Kidney (tissue), 13 donors: ENCODE measurements at regions not wholly inside any gene's neighbourhood (a gene's known extent, or its start where the extent isn't known, plus 50 kb on each side); places are given as distances from the start of the nearest gene placed in this dataset.

ENCODE experiments used
- DNase-seq, 5 donors: peaks; one replicate each; pipeline ENCODE4 v3.0.0-alpha.2; 2013 to 2020
- FAIRE-seq: peaks from 2 replicates; lab custom pipeline; 2012; peaks lifted over from hg19 to GRCh38; lab: Jason Lieb, UNC
- H3K27ac ChIP-seq, 2 donors: one replicate each; pipeline ENCODE4 v1.7.0; 2013; ENCODE audit warnings: low read depth in 2 of 2, low read length in 2 of 2, inconsistent platforms in 1 of 2
- H3K27me3 ChIP-seq: one replicate; pipeline ENCODE4 v1.7.1; 2013; ENCODE audit warnings: low read length, inconsistent platforms; ENCODE audit not compliant: control insufficient read depth, insufficient read depth
- H3K36me3 ChIP-seq, 3 donors: one replicate each; pipeline versions ENCODE4 v1.7.0 to v1.7.1; 2013; ENCODE audit warnings: low read length in 3 of 3, control low read depth in 1 of 3, inconsistent platforms in 1 of 3; ENCODE audit not compliant: insufficient read depth in 3 of 3, control insufficient read depth in 2 of 3
- H3K4me1 ChIP-seq, 3 donors: one replicate each; pipeline versions ENCODE4 v1.7.0 to v1.7.1; 2013; ENCODE audit warnings: low read length in 3 of 3, inconsistent platforms in 1 of 3, low read depth in 1 of 3; ENCODE audit not compliant: control insufficient read depth in 2 of 3, insufficient read depth in 2 of 3
- H3K4me3 ChIP-seq, 3 donors: one replicate each; pipeline versions ENCODE4 v1.7.0 to v1.8.1; 2013; ENCODE audit warnings: low read length in 3 of 3, control low read depth in 1 of 3, inconsistent platforms in 1 of 3
- H3K9ac ChIP-seq, 3 donors: one replicate each; pipeline versions ENCODE4 v1.7.0 to v1.7.1; 2013; ENCODE audit warnings: low read length in 3 of 3, control low read depth in 1 of 3, inconsistent platforms in 1 of 3
- H3K9me3 ChIP-seq, 3 donors: one replicate each; pipeline versions ENCODE4 v1.7.0 to v1.7.1; 2013; ENCODE audit warnings: low read length in 3 of 3, control low read depth in 1 of 3, inconsistent platforms in 1 of 3; ENCODE audit not compliant: control insufficient read depth in 2 of 3, insufficient read depth in 1 of 3
- intact Hi-C: fragments of 100-400 bp; cut with DNase I; formaldehyde crosslinking; loops from one replicate; pipeline ENCODE4 v1.11.1; 2022
- TF ChIP-seq, protein P1 (sequence below): IDR thresholded peaks from 3 replicates; pipeline ENCODE4 v1.5.1; 2012; ENCODE audit warnings: mild to moderate bottlenecking, moderate library complexity, borderline replicate concordance; ENCODE audit not compliant: insufficient read depth; ENCODE audit errors: extremely low read depth
- donor health status: control.
- donor health status: control.
- donor health status: control.
- donor health status: control.
- donor health status: control.
- donor health status: DM: yes; HTN: yes; CAD: no.
- donor health status: Normal renal cell carcinoma (clear cell type).

DNA sequence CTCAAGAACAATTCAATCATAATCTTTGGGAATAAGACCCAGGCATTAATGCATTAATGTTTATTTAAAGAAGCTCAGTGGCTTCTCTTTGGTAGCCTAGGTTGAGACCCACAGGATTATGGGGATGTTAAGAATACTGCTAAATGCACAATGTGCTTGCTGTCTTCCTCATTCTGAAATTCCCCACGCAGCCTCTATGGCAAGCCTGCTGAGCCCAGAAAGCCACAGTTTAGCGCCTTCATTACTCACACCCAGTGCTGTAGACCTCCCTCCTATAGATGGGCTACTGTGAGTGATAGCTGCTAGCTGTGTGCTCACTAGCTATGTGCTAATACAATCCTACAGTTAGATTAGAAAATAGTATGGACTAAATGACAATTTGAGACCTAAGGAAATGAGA lies 90.6 kb downstream of the TNFSF13B start:
- no peaks in the 10 kb centered on the region for H3K4me1 ChIP-seq
- DNase-seq (no peak), FAIRE-seq (no peak)
- H3K27me3 ChIP-seq, result no peaks in the 10 kb centered on the region
- no peaks in the 10 kb centered on the region for H3K36me3 ChIP-seq
- TF ChIP-seq, protein P1, sequence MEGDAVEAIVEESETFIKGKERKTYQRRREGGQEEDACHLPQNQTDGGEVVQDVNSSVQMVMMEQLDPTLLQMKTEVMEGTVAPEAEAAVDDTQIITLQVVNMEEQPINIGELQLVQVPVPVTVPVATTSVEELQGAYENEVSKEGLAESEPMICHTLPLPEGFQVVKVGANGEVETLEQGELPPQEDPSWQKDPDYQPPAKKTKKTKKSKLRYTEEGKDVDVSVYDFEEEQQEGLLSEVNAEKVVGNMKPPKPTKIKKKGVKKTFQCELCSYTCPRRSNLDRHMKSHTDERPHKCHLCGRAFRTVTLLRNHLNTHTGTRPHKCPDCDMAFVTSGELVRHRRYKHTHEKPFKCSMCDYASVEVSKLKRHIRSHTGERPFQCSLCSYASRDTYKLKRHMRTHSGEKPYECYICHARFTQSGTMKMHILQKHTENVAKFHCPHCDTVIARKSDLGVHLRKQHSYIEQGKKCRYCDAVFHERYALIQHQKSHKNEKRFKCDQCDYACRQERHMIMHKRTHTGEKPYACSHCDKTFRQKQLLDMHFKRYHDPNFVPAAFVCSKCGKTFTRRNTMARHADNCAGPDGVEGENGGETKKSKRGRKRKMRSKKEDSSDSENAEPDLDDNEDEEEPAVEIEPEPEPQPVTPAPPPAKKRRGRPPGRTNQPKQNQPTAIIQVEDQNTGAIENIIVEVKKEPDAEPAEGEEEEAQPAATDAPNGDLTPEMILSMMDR, result no peak
- no peak overlapping the region for H3K4me3 ChIP-seq
- no peaks in the 10 kb centered on the region for H3K9me3 ChIP-seq
- intact Hi-C loops, result no loop called here
- no peak overlapping the region for H3K27ac ChIP-seq
- no peak overlapping the region for H3K9ac ChIP-seq

DNA sequence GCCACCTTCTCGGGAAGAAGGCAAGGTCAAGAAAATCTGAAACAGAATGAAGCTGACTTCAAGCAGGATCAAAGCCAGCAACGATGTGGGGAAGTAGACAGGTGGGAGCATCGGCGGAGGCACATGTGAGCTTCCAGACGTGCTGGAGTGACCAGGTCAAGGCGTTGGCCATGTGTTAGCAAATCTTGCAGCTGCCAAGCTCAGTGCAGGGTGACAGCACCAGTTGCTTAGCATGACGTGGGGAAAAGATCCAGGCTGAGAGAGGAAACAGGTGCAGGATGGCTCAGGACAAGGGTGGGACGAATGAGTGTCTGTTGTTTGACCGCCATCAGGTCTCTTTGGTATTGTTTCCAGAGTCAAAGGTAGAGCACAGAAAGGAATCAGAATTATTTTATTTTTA lies 92.3 kb downstream of the TNFSF13B start:
- Histone ChIP-seq H3K36me3 (no peaks in the 10 kb centered on the region), H3K9me3 (no peaks in the 10 kb centered on the region), H3K4me1 (no peaks in the 10 kb centered on the region), H3K4me3 (no peak overlapping the region), H3K27ac (no peak overlapping the region), H3K27me3 (no peaks in the 10 kb centered on the region), H3K9ac (no peak overlapping the region)
- intact Hi-C loops, result no loop called here
- no peak for FAIRE-seq
- TF ChIP-seq, protein P1, result no peak
- no peak for DNase-seq

DNA sequence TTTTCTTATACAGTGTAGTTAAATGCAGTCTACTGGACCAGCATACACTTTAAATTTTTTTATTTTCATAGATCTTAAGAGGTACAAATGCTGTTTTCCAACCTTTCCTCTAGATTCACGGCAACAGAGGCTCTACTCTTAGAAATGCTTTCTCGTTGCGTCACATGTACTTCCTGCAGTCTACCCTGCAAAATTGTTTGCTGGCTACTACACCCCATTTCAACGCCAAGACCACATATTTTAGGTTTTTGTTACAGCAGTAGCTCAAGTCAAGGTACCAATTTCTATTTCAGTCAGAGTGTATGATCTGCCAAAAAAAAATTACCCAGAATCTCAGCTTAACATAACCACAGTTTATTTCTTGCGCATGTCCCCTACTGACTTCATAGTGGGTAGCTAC lies 94.1 kb downstream of the TNFSF13B start:
- H3K4me3 ChIP-seq, result no peak overlapping the region
- H3K9me3 ChIP-seq, result no peaks in the 10 kb centered on the region
- TF ChIP-seq, protein P1, result no peak
- no peak overlapping the region for H3K27ac ChIP-seq
- FAIRE-seq (no peak), DNase-seq (no peak)
- no peaks in the 10 kb centered on the region for H3K4me1 ChIP-seq
- no peak overlapping the region for H3K9ac ChIP-seq
- no peaks in the 10 kb centered on the region for H3K27me3 ChIP-seq
- H3K36me3 ChIP-seq, result no peaks in the 10 kb centered on the region
- intact Hi-C loops, result no loop called here

DNA sequence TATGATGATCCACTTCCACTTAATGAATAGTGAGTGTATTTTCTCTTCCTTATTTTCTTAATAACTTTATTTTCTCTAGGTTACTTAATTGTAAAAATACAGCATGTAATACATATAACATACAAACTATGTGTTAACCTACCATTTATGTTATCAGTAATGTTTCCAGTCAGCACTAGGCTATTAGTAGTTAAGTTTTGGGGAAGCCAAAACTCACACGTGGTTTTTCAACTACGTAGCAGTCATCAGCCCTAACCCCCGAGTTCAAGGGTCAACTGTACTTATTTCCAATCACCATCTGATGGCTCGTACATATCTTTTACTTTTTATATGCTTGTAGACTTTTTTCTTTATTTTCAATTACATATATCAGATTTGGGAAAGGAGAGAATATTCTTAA lies 95.7 kb downstream of the TNFSF13B start:
- intact Hi-C loops, result no loop called here
- H3K4me3 ChIP-seq, result no peak overlapping the region
- no peak for FAIRE-seq
- H3K36me3 ChIP-seq, result no peaks in the 10 kb centered on the region
- H3K27ac ChIP-seq, result no peak overlapping the region
- DNase-seq, result no peak
- no peaks in the 10 kb centered on the region for H3K9me3 ChIP-seq
- no peaks in the 10 kb centered on the region for H3K27me3 ChIP-seq
- no peak overlapping the region for H3K9ac ChIP-seq
- H3K4me1 ChIP-seq, result no peaks in the 10 kb centered on the region
- TF ChIP-seq, protein P1, result no peak
